ENCODE measurements at regions not wholly inside any gene's neighbourhood (a gene's known extent, or its start where the extent isn't known, plus 50 kb on each side); places are given as distances from the start of the nearest gene placed in this dataset.

- H3K36me3 ChIP-seq = no peaks in the 10 kb centered on the region
- 57 to 74% methylated on average over 7 to 17 of the region's 20 CpGs for WGBS, 2 donors (ENCODE audit: low coverage in 1 of 2)
- no peaks in the 10 kb centered on the region for H3K9me3 ChIP-seq
- H3K4me3 ChIP-seq = no peak overlapping the region
- peaks cover 0 to 22% (median 6%) of the 10 kb centered on the region in 3 donors for H3K4me1 ChIP-seq
- no peak overlapping the region for H3K27ac ChIP-seq
- no peaks in the 10 kb centered on the region for H3K27me3 ChIP-seq
- TF ChIP-seq POLR2AphosphoS5 (IDR thresholded peaks at IDR 0.05) (no peak), POLR2A (IDR thresholded peaks at IDR 0.05) (no peak), EP300 (IDR thresholded peaks at IDR 0.05) (no peak), CTCF (IDR thresholded peaks at IDR 0.05) (no peak)
- no peak for ATAC-seq
Measured at GRCh38 chr12:124660851-124661250, 93.4 kb upstream of the NCOR2 start.

- no peaks in the 10 kb centered on the region for H3K9me3 ChIP-seq
- H3K27ac ChIP-seq = no peak overlapping the region
- ATAC-seq = no peak
- no peak for TF ChIP-seq POLR2A (IDR thresholded peaks at IDR 0.05)
- TF ChIP-seq POLR2AphosphoS5 (IDR thresholded peaks at IDR 0.05) = no peak
- no peaks in the 10 kb centered on the region for H3K27me3 ChIP-seq
- H3K4me3 ChIP-seq = no peak overlapping the region
- H3K4me1 ChIP-seq = peaks cover 0 to 41% (median 23%) of the 10 kb centered on the region in 3 donors
- 91 to 92% methylated on average over 7 to 8 of the region's 8 CpGs for WGBS, 2 donors (ENCODE audit: low coverage in 1 of 2)
- no peaks in the 10 kb centered on the region for H3K36me3 ChIP-seq
Measured at GRCh38 chr12:124658806-124659402, 91.5 kb upstream of the NCOR2 start.

- Histone ChIP-seq H3K27me3 (no peaks in the 10 kb centered on the region), H3K9me3 (no peaks in the 10 kb centered on the region), H3K36me3 (no peaks in the 10 kb centered on the region), H3K4me3 (no peak overlapping the region), H3K27ac (no peak overlapping the region), H3K4me1 (peaks cover 0 to 41% (median 23%) of the 10 kb centered on the region in 3 donors)
- no peak for ATAC-seq
- 94 to 100% methylated on average over 3 to 4 of the region's 4 CpGs for WGBS, 2 donors (ENCODE audit: low coverage in 1 of 2)
- TF ChIP-seq POLR2A (IDR thresholded peaks at IDR 0.05) (no peak), POLR2AphosphoS5 (IDR thresholded peaks at IDR 0.05) (no peak), CTCF (IDR thresholded peaks at IDR 0.05) (no peak), EP300 (IDR thresholded peaks at IDR 0.05) (no peak)
Measured at GRCh38 chr12:124658302-124658701, 90.9 kb upstream of the NCOR2 start.

- H3K4me1 ChIP-seq = peaks cover 0 to 50% (median 23%) of the 10 kb centered on the region in 3 donors
- TF ChIP-seq POLR2A (IDR thresholded peaks at IDR 0.05) (no peak), EP300 (IDR thresholded peaks at IDR 0.05) (no peak), POLR2AphosphoS5 (IDR thresholded peaks at IDR 0.05) (no peak), CTCF (IDR thresholded peaks at IDR 0.05) (no peak)
- WGBS, 2 donors (ENCODE audit: low coverage in 1 of 2) = 64 to 90% methylated on average over 3 to 8 of the region's 8 CpGs
- ATAC-seq = no peak
- no peak overlapping the region for H3K4me3 ChIP-seq
- H3K9me3 ChIP-seq = no peaks in the 10 kb centered on the region
- H3K36me3 ChIP-seq = no peaks in the 10 kb centered on the region
- H3K27ac ChIP-seq = peak overlapping the region in 1 of 4 donors; percentile 86
- H3K27me3 ChIP-seq = no peaks in the 10 kb centered on the region
Measured at GRCh38 chr12:124656947-124657434, 89.6 kb upstream of the NCOR2 start.

GRCh38 chr12:124655698-124656516 is 88.5 kb upstream of the NCOR2 start:
- TF ChIP-seq EP300 (IDR thresholded peaks at IDR 0.05) (no peak), POLR2AphosphoS5 (IDR thresholded peaks at IDR 0.05) (peak; percentile 39), CTCF (IDR thresholded peaks at IDR 0.05) (no peak), POLR2A (IDR thresholded peaks at IDR 0.05) (no peak)
- peaks cover 0 to 59% (median 23%) of the 10 kb centered on the region in 3 donors for H3K4me1 ChIP-seq
- peak overlapping the region; percentile 64 to 90 (median 83) for H3K27ac ChIP-seq
- WGBS, 2 donors (ENCODE audit: low coverage in 1 of 2) = 25% methylated on average over 7 of the region's 20 CpGs; no CpG with 5 or more reads in 1 of the 2 donors
- no peaks in the 10 kb centered on the region for H3K9me3 ChIP-seq
- ATAC-seq = peak; percentile 60
- no peaks in the 10 kb centered on the region for H3K36me3 ChIP-seq
- H3K4me3 ChIP-seq = peak overlapping the region in 1 of 2 donors; percentile 27
- no peaks in the 10 kb centered on the region for H3K27me3 ChIP-seq

All from gastroesophageal sphincter (tissue), 4 donors.